B cell (primary cell): ENCODE measurements at regions not wholly inside any gene's neighbourhood (a gene's known extent, or its start where the extent isn't known, plus 50 kb on each side); places are given as distances from the start of the nearest gene placed in this dataset.

Source experiments
- EZH2 ChIP-seq: IDR thresholded peaks from 2 replicates; pipeline ENCODE4 v1.6.1; 2012; ENCODE audit warnings: borderline replicate concordance, low read depth, mild to moderate bottlenecking, moderate library complexity, low read length; ENCODE audit not compliant: insufficient read depth, poor library complexity, severe bottlenecking
- TF ChIP-seq, protein P1 (sequence below): fragments of 200-600 bp; IDR thresholded peaks from one replicate; pipeline ENCODE4 v1.8.0; 2022; ENCODE audit warnings: antibody characterized with exemption, mild to moderate bottlenecking

DNA sequence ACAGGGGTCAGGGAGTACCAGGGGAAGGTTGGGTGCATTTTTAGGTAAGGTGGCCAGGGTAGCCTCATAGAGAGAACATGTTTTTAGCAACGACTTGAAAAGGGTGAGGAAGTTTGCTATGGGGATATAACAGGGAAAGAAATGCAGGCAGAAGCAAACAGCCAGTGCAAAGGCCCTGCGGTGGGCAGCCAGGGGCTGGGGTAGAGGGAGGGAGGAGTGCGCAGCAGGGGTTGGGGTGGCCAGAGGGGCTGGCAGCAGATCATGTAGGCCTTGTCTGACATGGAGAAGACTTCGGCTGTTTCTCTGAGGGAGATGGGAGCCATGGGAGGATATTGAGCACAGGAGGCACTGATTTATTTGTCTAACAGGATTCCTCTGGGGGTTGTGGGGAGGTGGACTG is 242.5 kb downstream of the RBM19 start:
- TF ChIP-seq, protein P1, sequence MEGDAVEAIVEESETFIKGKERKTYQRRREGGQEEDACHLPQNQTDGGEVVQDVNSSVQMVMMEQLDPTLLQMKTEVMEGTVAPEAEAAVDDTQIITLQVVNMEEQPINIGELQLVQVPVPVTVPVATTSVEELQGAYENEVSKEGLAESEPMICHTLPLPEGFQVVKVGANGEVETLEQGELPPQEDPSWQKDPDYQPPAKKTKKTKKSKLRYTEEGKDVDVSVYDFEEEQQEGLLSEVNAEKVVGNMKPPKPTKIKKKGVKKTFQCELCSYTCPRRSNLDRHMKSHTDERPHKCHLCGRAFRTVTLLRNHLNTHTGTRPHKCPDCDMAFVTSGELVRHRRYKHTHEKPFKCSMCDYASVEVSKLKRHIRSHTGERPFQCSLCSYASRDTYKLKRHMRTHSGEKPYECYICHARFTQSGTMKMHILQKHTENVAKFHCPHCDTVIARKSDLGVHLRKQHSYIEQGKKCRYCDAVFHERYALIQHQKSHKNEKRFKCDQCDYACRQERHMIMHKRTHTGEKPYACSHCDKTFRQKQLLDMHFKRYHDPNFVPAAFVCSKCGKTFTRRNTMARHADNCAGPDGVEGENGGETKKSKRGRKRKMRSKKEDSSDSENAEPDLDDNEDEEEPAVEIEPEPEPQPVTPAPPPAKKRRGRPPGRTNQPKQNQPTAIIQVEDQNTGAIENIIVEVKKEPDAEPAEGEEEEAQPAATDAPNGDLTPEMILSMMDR = no peak
- no peak for TF ChIP-seq EZH2
